Suppressor macrophage treated with lipopolysaccharide for 1 hour (primary cell): ENCODE measurements at regions not wholly inside any gene's neighbourhood (a gene's known extent, or its start where the extent isn't known, plus 50 kb on each side); places are given as distances from the start of the nearest gene placed in this dataset.
"Not testable (repeated sequence)": the region's sequence is repeated elsewhere in the genome, so short reads cannot be mapped to it uniquely, and the experiment has no call there.

ENCODE experiments used
- DNase-seq, 3 donors: peaks; one replicate each; pipeline ENCODE4 v3.0.0-alpha.2; 2020 to 2022

- no peak for DNase-seq
Observed at GRCh38 chr2:103387888-103388287, 626.1 kb downstream of the TMEM182 start.

- no peak for DNase-seq
Observed at GRCh38 chr2:103396152-103396551, 634.3 kb downstream of the TMEM182 start.

- no peak for DNase-seq
Observed at GRCh38 chr2:103401621-103402020, 639.8 kb downstream of the TMEM182 start.

GRCh38 chr2:103402336-103402735 is 640.5 kb downstream of the TMEM182 start:
- DNase-seq = no peak

- no peak for DNase-seq
Observed at GRCh38 chr2:103402944-103403343, 641.1 kb downstream of the TMEM182 start.

GRCh38 chr2:103403388-103403787 is 641.6 kb downstream of the TMEM182 start:
- DNase-seq = not testable (repeated sequence)

GRCh38 chr2:103410221-103410620 is 648.4 kb downstream of the TMEM182 start:
- no peak for DNase-seq

GRCh38 chr2:103419506-103419905 is 657.7 kb downstream of the TMEM182 start:
- no peak for DNase-seq

GRCh38 chr2:103423100-103423499 is 661.3 kb downstream of the TMEM182 start:
- DNase-seq = no peak

GRCh38 chr2:103427567-103427966 is 665.7 kb downstream of the TMEM182 start:
- DNase-seq = no peak

- no peak for DNase-seq
Observed at GRCh38 chr2:103430191-103430590, 668.4 kb downstream of the TMEM182 start.

GRCh38 chr2:103435010-103435409 is 673.2 kb downstream of the TMEM182 start:
- DNase-seq = peak; percentile 3 to 44 (median 14)

GRCh38 chr2:103437161-103437560 is 675.3 kb downstream of the TMEM182 start:
- DNase-seq = no peak

- DNase-seq = no peak
Observed at GRCh38 chr2:103445347-103445746, 683.5 kb downstream of the TMEM182 start.

GRCh38 chr2:103448495-103448894 is 686.7 kb downstream of the TMEM182 start:
- DNase-seq = no peak

GRCh38 chr2:103451283-103451682 is 689.5 kb downstream of the TMEM182 start:
- no peak for DNase-seq

- DNase-seq = no peak
Observed at GRCh38 chr2:103459283-103459682, 697.5 kb downstream of the TMEM182 start.

- DNase-seq = no peak
Observed at GRCh38 chr2:103462101-103462500, 700.3 kb downstream of the TMEM182 start.

GRCh38 chr2:103462712-103463111 is 700.9 kb downstream of the TMEM182 start:
- DNase-seq = no peak

GRCh38 chr2:103464831-103465230 is 703.0 kb downstream of the TMEM182 start:
- no peak for DNase-seq

GRCh38 chr2:103469800-103470199 is 708.0 kb downstream of the TMEM182 start:
- DNase-seq = no peak

GRCh38 chr2:103484906-103485305 is 723.1 kb downstream of the TMEM182 start:
- no peak for DNase-seq

- no peak for DNase-seq
Observed at GRCh38 chr2:103496850-103497249, 735.0 kb downstream of the TMEM182 start.

- no peak for DNase-seq
Observed at GRCh38 chr2:103506812-103507211, 745.0 kb downstream of the TMEM182 start.

- no peak for DNase-seq
Observed at GRCh38 chr2:103512442-103512841, 750.6 kb downstream of the TMEM182 start.

GRCh38 chr2:103520547-103520946 is 758.7 kb downstream of the TMEM182 start:
- no peak for DNase-seq
